Activated CD4-positive, alpha-beta T cell treated with anti-CD3 and anti-CD28 coated beads, Interleukin-2, amount 10 ng/mL, durations not matched to agents 7 days and 5 days (primary cell): ENCODE measurements at regions not wholly inside any gene's neighbourhood (a gene's known extent, or its start where the extent isn't known, plus 50 kb on each side); places are given as distances from the start of the nearest gene placed in this dataset.

Source experiments
- CTCF ChIA-PET: fragments of 350-600 bp; sonication (Branson Sonifier 250); formaldehyde crosslinking; loops from one replicate; lab custom pipeline; 2021; ENCODE audit warnings: antibody characterized with exemption; lab: Charles Lee
- POLR2A ChIA-PET: fragments of 350-600 bp; sonication (Branson Sonifier 250); formaldehyde crosslinking; loops from one replicate; lab custom pipeline; 2021; ENCODE audit warnings: antibody characterized with exemption; lab: Charles Lee
- DNase-seq: peaks from one replicate; pipeline ENCODE4 v3.0.0-alpha.2; 2020
- H3K27ac Mint-ChIP-seq: one replicate; pipeline ENCODE4 v1.8.0; 2021; ENCODE audit warnings: mild to moderate bottlenecking, moderate library complexity, mixed read lengths
- H3K27me3 Mint-ChIP-seq: one replicate; pipeline ENCODE4 v1.8.0; 2021; ENCODE audit warnings: mixed read lengths
- H3K36me3 Mint-ChIP-seq: one replicate; pipeline ENCODE4 v1.8.0; 2021; ENCODE audit warnings: low read depth, mixed read lengths
- H3K4me1 Mint-ChIP-seq: one replicate; pipeline ENCODE4 v1.8.0; 2021; ENCODE audit warnings: mixed read lengths
- H3K4me3 Mint-ChIP-seq: one replicate; pipeline ENCODE4 v1.8.0; 2021; ENCODE audit warnings: mild to moderate bottlenecking, moderate library complexity, mixed read lengths
- H3K9me3 Mint-ChIP-seq: one replicate; pipeline ENCODE4 v1.8.0; 2021; ENCODE audit warnings: mixed read lengths

DNA sequence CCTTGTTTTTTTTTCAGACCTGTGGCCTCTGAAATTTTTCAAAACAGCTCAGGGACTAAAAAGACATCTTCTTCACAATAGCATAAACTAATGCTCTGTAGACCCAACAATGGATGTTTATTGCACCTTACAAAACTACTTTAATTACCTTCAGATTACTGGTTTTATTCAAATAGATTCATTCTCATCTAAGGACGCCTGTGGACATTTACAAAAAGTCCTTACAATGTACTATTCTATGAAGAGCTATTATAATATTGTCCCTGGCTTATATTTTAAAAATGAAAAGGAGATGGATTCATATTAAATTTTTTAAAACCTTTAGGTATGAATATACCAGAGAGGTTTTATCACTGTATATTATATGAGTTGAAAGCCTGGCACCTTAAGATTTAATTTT, 238.4 kb upstream of the NR5A2 start:
- ChIA-PET CTCF (interaction anchor here (0.7 kb wide), 1 partner anchor 71 kb away, joined by 3 read pairs; no protein-coding TSS in a partner anchor), POLR2A (no interaction called here)
- Mint-ChIP-seq H3K27me3 (peaks cover 7% of the 10 kb centered on the region), H3K9me3 (no peaks in the 10 kb centered on the region), H3K27ac (no peak overlapping the region), H3K36me3 (no peaks in the 10 kb centered on the region), H3K4me3 (no peak overlapping the region), H3K4me1 (no peaks in the 10 kb centered on the region)
- no peak for DNase-seq

DNA sequence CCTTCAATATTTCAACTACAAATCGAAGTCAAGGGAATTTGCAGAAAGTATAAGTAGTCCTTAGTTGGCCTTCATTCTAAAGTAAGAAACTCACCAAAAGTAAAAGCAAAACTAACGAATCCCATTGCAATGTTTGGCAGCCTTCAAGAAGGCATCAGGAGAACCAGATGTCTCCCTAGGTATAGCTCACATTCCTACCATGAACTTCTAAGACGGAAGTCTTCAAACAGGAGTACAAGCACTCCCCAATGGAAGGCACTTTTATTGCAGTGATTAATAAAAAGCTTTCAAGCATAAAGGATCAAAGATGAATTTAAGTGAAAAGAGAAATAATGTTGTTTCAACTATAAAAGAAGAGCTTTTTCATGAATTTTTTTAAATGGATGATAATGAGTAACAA, 236.0 kb upstream of the NR5A2 start:
- Mint-ChIP-seq H3K9me3 (no peaks in the 10 kb centered on the region), H3K27me3 (peaks cover 8% of the 10 kb centered on the region), H3K36me3 (no peaks in the 10 kb centered on the region), H3K4me1 (no peaks in the 10 kb centered on the region), H3K27ac (no peak overlapping the region), H3K4me3 (no peak overlapping the region)
- ChIA-PET CTCF (no interaction called here), POLR2A (no interaction called here)
- DNase-seq = no peak

DNA sequence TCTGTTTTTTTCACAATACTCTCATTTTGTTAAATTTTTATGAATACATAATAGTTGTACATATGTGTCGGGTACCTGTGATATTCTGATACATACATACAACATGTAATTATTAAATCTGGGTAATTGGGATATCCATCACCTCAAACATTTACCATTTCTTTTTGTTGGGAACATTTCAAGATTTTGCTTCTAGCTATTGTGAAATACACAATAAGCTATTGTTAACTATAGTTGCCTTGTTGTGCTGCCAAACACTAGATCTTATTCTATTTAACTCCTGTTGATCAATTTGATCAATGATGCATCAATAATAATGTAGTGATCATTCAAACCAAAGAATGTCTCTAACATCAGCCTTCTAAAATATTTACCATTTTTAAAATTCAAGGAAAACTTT, 234.6 kb upstream of the NR5A2 start:
- Mint-ChIP-seq H3K27me3 (peaks cover 11% of the 10 kb centered on the region), H3K36me3 (no peaks in the 10 kb centered on the region)

DNA sequence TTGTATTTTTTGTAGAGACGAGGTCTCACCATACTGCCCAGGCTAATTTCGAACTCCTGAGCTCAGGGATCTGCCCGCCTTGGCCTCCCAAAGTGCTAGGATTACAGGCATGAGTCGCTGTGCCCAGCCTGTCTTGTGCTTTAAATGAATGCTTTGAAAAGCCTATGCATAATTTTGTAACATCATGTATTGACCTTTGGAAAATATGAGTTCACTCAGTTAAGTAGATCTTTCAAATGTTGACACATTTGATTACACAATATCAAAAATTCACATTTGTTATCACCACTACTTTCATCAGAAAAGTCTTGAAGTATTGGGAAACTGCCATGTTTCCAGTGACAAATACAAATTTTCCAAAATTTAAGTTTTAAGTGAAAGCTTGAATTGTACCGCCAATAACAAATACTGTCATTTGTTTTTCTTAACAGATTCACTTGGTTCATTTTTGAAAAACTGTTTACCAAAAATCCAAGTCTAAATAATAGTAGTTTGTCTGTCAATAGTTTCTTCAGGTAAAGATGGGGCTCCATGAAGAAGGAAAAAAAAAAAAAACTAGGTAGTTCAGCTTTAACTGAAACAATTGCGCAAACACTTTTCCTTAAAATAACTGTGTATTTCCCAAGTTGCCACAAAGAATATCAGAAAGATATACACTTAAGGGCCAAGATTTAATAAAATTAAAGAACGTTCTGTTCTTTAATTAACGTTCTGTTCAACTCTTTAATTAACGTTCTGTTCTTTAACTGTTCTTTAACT, 233.2 kb upstream of the NR5A2 start:
- ChIA-PET POLR2A (no interaction called here), CTCF (no interaction called here)
- H3K27me3 Mint-ChIP-seq = peaks cover 9% of the 10 kb centered on the region
- H3K4me1 Mint-ChIP-seq = no peaks in the 10 kb centered on the region
- DNase-seq = no peak
- H3K4me3 Mint-ChIP-seq = no peak overlapping the region
- no peaks in the 10 kb centered on the region for H3K9me3 Mint-ChIP-seq
- no peak overlapping the region for H3K27ac Mint-ChIP-seq
- H3K36me3 Mint-ChIP-seq = no peaks in the 10 kb centered on the region

More for the DNA sequence above, 234.6 kb upstream of the NR5A2 start:
- Mint-ChIP-seq H3K9me3 (no peaks in the 10 kb centered on the region), H3K4me1 (no peaks in the 10 kb centered on the region), H3K4me3 (no peak overlapping the region), H3K27ac (no peak overlapping the region)
- ChIA-PET POLR2A (no interaction called here), CTCF (interaction anchor here (0.6 kb wide), 1 partner anchor 10 kb away, joined by 3 read pairs; no protein-coding TSS in a partner anchor)
- DNase-seq = no peak

DNA sequence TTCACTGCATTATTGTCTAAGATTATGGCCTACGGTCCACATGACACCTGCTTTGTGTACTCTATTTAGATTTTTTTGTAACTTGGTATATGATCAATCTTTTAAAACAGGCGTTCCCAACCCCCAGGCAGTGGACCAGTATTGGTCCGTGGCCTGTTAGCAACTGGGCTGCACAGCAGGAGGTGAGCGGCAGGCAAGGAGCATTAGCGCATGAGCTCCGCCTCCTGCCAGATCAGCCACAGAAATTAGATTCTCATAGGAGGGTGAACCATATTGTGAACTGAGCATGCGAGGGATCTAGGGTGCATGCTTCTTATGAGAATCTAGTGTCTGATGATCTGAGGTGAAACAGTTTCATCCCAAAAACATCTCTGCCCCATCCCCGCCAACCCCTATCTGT, 228.4 kb upstream of the NR5A2 start:
- Mint-ChIP-seq H3K27ac (no peak overlapping the region), H3K4me1 (no peaks in the 10 kb centered on the region), H3K9me3 (no peaks in the 10 kb centered on the region), H3K36me3 (no peaks in the 10 kb centered on the region), H3K27me3 (peaks cover 11% of the 10 kb centered on the region), H3K4me3 (no peak overlapping the region)
- no peak for DNase-seq
- POLR2A ChIA-PET = no interaction called here
- CTCF ChIA-PET = no interaction called here

DNA sequence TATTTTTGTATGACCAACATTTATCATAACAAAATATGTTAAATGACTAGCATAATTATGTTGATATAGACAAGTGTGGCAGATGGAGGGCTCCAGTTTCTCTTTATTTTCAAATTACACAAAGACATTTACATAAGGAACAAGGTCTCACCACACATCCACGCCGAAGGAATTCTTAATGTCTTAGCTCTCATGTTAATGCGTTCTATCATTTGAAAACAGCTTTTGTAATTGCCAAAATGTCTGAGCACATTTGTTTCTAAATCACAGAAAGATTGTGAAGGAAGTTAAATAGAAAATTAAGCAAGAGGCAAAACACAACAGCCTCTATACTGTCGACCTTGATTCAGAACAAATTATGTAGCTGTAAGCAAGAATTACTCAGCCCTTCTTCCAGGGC, 223.0 kb upstream of the NR5A2 start:
- no peak for DNase-seq
- peaks cover 9% of the 10 kb centered on the region for H3K27me3 Mint-ChIP-seq
- POLR2A ChIA-PET = no interaction called here
- H3K4me1 Mint-ChIP-seq = no peaks in the 10 kb centered on the region
- CTCF ChIA-PET = no interaction called here
- H3K27ac Mint-ChIP-seq = no peak overlapping the region
- no peaks in the 10 kb centered on the region for H3K9me3 Mint-ChIP-seq
- no peaks in the 10 kb centered on the region for H3K36me3 Mint-ChIP-seq
- H3K4me3 Mint-ChIP-seq = no peak overlapping the region

DNA sequence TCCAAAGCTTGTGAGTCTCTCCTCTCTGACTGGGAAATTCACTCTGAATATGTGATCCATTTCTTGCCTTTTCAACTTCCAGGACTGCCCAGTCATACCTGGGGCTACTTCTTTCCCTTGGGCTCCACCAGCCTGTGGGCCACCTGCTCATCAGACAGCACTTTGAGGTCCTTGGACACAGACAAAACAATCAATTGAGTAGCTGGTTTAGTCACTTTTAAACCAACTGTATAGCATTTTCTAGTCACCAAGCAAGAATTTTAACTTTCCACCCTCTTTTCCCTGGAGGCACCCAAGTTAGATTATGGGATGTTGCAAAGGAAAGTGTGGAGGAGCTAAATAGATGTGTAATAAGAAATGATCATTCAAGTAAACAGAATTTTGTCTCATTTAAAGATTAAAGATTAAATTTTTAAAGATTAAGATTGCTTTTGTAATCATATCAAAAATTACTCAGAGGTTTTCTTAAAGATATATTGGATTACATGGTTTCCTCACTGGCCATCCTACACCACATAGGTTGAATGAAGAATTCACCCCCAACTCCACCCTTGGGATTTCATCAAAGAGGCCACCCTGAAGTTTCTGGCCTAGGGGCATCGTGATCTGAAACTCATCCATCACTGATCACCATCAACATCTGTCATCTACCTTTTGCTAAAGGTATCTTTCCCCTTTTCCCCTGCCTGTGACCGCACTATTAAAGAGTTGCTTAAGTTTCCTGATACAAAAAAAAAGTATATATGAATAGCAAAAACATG, 219.2 kb upstream of the NR5A2 start:
- CTCF ChIA-PET = no interaction called here
- H3K27ac Mint-ChIP-seq = no peak overlapping the region

DNA sequence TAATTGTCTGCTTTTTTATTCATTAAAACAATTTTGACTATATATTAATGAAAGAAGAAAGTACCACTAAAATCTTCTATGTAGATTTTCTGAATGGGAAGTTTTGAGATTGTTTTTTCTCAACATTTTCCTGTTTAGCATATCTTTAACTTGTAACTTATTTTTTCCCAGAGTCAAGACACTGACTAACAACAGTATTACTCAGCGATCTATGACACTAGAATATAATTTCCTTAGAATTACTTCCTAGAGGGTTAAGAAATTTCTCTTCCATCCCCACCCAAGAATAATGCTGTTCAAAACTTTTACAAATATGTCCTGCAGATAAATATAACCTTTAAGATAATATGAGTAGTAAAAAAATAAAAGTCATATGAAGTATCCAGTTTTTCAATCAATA, 218.2 kb upstream of the NR5A2 start:
- peaks cover 7% of the 10 kb centered on the region for H3K27me3 Mint-ChIP-seq
- H3K4me1 Mint-ChIP-seq = no peaks in the 10 kb centered on the region
- no peaks in the 10 kb centered on the region for H3K9me3 Mint-ChIP-seq
- DNase-seq = no peak
- no peak overlapping the region for H3K4me3 Mint-ChIP-seq
- POLR2A ChIA-PET = no interaction called here
- no peak overlapping the region for H3K27ac Mint-ChIP-seq
- no peaks in the 10 kb centered on the region for H3K36me3 Mint-ChIP-seq
- CTCF ChIA-PET = no interaction called here

More for the DNA sequence above, 219.2 kb upstream of the NR5A2 start:
- POLR2A ChIA-PET = no interaction called here
- H3K36me3 Mint-ChIP-seq = no peaks in the 10 kb centered on the region
- H3K9me3 Mint-ChIP-seq = no peaks in the 10 kb centered on the region
- H3K4me1 Mint-ChIP-seq = no peaks in the 10 kb centered on the region
- H3K27me3 Mint-ChIP-seq = peaks cover 7% of the 10 kb centered on the region
- DNase-seq = no peak
- no peak overlapping the region for H3K4me3 Mint-ChIP-seq

DNA sequence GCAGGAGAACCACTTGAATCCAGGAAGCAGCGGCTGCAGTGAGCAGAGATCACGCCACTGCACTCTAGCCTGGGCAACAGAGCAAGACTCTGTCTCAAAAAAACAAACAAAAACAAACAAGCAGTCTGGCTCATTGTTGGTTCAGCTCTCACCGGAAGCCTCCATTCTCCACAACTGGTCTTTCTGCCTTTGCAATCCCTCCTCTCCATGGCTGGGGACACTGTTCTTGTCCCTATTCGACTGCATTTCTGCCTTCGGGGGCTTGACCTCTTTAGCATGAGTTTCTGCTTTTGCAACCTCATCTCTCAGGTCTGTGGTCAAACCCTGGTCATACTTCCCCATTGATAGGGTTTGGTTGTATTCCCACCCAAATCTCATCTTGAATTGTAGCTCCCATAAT, 216.3 kb upstream of the NR5A2 start:
- peaks cover 2% of the 10 kb centered on the region for H3K9me3 Mint-ChIP-seq
- peaks cover 7% of the 10 kb centered on the region for H3K27me3 Mint-ChIP-seq
- H3K4me3 Mint-ChIP-seq = no peak overlapping the region
- POLR2A ChIA-PET = no interaction called here
- DNase-seq = no peak
- CTCF ChIA-PET = no interaction called here
- no peak overlapping the region for H3K27ac Mint-ChIP-seq
- no peaks in the 10 kb centered on the region for H3K36me3 Mint-ChIP-seq
- no peaks in the 10 kb centered on the region for H3K4me1 Mint-ChIP-seq

DNA sequence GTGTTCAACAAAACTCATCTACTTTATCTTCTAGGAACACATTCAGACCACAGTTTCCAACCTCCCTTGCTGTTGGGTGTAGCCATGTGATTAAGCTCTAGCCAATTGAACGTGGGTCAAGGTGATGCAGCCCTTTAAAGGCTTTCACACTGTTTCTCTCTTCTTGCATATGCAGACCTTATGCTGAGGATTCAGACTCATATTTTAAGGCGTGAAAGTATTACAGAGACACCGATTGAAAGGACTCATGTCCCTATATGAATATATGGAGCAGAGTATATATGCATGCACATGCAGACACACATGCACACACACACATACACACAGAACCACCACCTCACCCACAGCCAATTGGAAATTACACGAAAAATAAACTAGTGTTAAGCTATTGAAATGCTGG, 214.3 kb upstream of the NR5A2 start:
- peaks cover 2% of the 10 kb centered on the region for H3K27me3 Mint-ChIP-seq
- POLR2A ChIA-PET = no interaction called here
- CTCF ChIA-PET = no interaction called here

DNA sequence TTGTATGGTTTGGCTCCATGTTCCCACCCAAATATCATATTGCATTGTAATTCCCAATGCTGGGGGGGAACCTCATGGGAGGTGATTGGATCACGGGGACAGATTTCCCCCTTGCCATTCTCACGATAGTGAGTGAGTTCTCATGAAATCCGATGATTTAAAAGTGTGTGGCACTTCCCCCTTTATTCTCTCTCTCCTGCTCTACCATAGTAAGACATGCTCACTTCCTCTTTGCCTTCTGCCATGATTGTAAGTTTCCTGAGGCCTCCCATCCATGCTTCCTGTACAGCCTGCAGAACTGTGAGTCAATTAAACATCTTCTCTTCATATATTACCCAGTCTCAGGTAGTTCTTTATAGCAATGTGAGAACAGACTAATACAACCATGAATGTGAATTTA, 211.6 kb upstream of the NR5A2 start:
- CTCF ChIA-PET = no interaction called here
- Mint-ChIP-seq H3K27ac (no peak overlapping the region), H3K27me3 (peaks cover 8% of the 10 kb centered on the region), H3K4me3 (no peak overlapping the region), H3K36me3 (no peaks in the 10 kb centered on the region), H3K4me1 (no peaks in the 10 kb centered on the region), H3K9me3 (peaks cover 2% of the 10 kb centered on the region)
- POLR2A ChIA-PET = no interaction called here
- DNase-seq = no peak

More for the DNA sequence above, 214.3 kb upstream of the NR5A2 start:
- Mint-ChIP-seq H3K9me3 (peaks cover 2% of the 10 kb centered on the region), H3K36me3 (no peaks in the 10 kb centered on the region), H3K27ac (no peak overlapping the region), H3K4me1 (no peaks in the 10 kb centered on the region), H3K4me3 (no peak overlapping the region)
- no peak for DNase-seq

DNA sequence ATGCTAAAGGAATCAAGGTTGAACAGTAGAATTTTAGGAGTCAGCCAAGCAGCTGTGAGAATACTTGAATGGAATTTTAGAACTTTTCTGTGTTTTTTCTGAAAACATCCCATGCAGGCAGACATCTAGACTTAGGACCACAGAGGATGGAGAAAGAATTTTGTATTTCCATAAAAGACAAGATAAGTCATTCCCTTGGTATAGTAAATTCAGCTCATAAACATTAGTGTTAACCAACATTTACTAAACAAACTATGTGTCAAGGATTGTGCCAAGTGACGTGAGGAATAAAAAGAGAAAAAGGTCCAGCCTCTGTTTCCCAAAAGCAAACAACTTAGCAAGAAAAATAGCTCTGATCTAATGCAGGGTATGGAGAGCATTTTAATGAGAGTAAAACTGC, 210.2 kb upstream of the NR5A2 start:
- H3K9me3 Mint-ChIP-seq = peaks cover 2% of the 10 kb centered on the region
- H3K36me3 Mint-ChIP-seq = no peaks in the 10 kb centered on the region
- CTCF ChIA-PET = no interaction called here
- POLR2A ChIA-PET = no interaction called here
- H3K4me1 Mint-ChIP-seq = no peaks in the 10 kb centered on the region
- no peak overlapping the region for H3K4me3 Mint-ChIP-seq
- H3K27me3 Mint-ChIP-seq = peaks cover 8% of the 10 kb centered on the region
- DNase-seq = no peak
- no peak overlapping the region for H3K27ac Mint-ChIP-seq

DNA sequence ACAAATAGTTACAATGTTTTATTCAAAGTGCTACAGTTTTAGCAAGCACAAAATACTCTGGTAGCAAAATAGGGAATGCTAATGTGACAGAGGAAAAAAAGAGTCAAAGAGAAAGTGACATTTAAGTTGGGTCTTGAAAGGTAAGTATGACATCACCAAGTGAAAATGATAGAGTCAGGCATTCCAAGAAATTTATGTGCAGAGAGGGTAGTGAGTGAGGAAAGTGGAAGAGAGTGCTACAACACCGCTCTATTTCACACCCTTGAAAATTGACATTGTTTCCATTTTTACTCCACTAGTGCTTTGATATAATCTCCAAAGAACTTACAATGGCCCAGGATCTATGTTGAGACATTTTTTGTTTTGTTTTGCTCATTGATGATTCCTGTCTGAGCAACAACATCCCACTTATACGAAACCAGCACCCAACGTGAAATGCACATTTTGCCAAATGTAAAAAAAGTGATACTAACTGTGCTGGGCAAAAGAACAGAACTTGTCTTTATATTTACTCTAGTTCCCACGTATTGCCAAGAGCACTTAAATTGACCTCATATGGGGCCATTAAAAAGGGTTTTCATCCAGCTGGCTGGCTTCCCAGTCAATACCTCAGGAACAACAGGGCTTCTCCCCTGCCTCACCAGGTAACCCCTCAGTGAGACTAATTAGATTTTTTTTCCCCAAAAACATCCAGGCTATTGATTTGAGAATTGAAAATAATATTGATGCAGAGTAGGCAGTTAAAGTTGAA, 206.3 kb upstream of the NR5A2 start:
- POLR2A ChIA-PET = no interaction called here
- H3K4me1 Mint-ChIP-seq = no peaks in the 10 kb centered on the region
- no peak for DNase-seq
- H3K4me3 Mint-ChIP-seq = no peak overlapping the region
- no peak overlapping the region for H3K27ac Mint-ChIP-seq
- peaks cover 11% of the 10 kb centered on the region for H3K27me3 Mint-ChIP-seq
- no peaks in the 10 kb centered on the region for H3K36me3 Mint-ChIP-seq
- CTCF ChIA-PET = no interaction called here
- no peaks in the 10 kb centered on the region for H3K9me3 Mint-ChIP-seq
